Type B pancreatic cell (in vitro differentiated cells): ENCODE measurements at regions not wholly inside any gene's neighbourhood (a gene's known extent, or its start where the extent isn't known, plus 50 kb on each side); places are given as distances from the start of the nearest gene placed in this dataset.
A peak's percentile ranks its signal among the peaks of the same experiment; 100 is the strongest.

ENCODE experiments used
- DNase-seq: peaks from one replicate; pipeline ENCODE4 v3.0.0; 2021; ENCODE audit warnings: mixed read lengths; ENCODE audit not compliant: unreplicated experiment; ENCODE audit errors: extremely low spot score
- H3K27ac Mint-ChIP-seq: 2 replicates; pipeline ENCODE4 v1.8.0; 2021; ENCODE audit warnings: mild to moderate bottlenecking, mixed read lengths
- H3K27me3 Mint-ChIP-seq: 2 replicates; pipeline ENCODE4 v1.8.0; 2021; ENCODE audit warnings: mixed read lengths
- H3K36me3 Mint-ChIP-seq: 2 replicates; pipeline ENCODE4 v1.8.0; 2021; ENCODE audit warnings: mixed read lengths
- H3K4me1 Mint-ChIP-seq: one replicate; pipeline ENCODE4 v1.8.0; 2021; ENCODE audit warnings: mixed read lengths; ENCODE audit not compliant: unreplicated experiment
- H3K4me3 Mint-ChIP-seq: 2 replicates; pipeline ENCODE4 v1.8.0; 2021; ENCODE audit warnings: mild to moderate bottlenecking, mixed read lengths
- H3K9me3 Mint-ChIP-seq: 2 replicates; pipeline ENCODE4 v1.8.0; 2021; ENCODE audit warnings: mixed read lengths
- CTCF ChIP-seq: fragments of 200-600 bp; sonication (generic); conservative IDR thresholded peaks from 2 replicates; pipeline ENCODE4 v1.5.0; 2021; ENCODE audit warnings: antibody characterized with exemption, mild to moderate bottlenecking

DNA sequence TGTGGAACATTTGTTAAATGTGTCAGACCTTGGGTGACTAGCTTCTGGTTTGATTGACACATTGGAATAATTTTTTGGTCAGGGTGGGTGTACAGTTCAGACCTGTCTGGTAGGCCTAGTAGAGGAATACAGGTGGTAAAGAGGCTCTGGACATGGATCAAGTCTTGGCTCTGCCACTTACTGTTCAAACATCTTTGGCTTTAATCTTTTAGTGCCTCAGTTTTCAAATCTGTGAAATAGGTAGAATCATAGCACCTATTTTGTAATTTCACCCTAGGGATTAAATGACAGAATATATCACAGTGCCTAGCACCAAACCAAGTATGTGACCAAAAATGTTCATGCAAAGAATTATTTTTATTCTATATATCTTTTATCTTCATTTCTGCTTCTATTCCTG lies 340.4 kb downstream of the RPS6KC1 start:
- H3K4me1 Mint-ChIP-seq, result peaks cover 3% of the 10 kb centered on the region
- no peaks in the 10 kb centered on the region for H3K36me3 Mint-ChIP-seq
- H3K9me3 Mint-ChIP-seq, result no peaks in the 10 kb centered on the region
- H3K27me3 Mint-ChIP-seq, result no peaks in the 10 kb centered on the region
- H3K27ac Mint-ChIP-seq, result no peak overlapping the region
- no peak overlapping the region for H3K4me3 Mint-ChIP-seq
- DNase-seq, result no peak
- no peak for TF ChIP-seq CTCF

GRCh38 chr1:213393860-213394259 lies 342.8 kb downstream of the RPS6KC1 start:
- Mint-ChIP-seq H3K36me3 (no peaks in the 10 kb centered on the region), H3K4me3 (no peak overlapping the region), H3K9me3 (peaks cover 4% of the 10 kb centered on the region), H3K27ac (no peak overlapping the region), H3K4me1 (peaks cover 3% of the 10 kb centered on the region), H3K27me3 (no peaks in the 10 kb centered on the region)
- TF ChIP-seq CTCF, result no peak
- DNase-seq, result no peak

DNA sequence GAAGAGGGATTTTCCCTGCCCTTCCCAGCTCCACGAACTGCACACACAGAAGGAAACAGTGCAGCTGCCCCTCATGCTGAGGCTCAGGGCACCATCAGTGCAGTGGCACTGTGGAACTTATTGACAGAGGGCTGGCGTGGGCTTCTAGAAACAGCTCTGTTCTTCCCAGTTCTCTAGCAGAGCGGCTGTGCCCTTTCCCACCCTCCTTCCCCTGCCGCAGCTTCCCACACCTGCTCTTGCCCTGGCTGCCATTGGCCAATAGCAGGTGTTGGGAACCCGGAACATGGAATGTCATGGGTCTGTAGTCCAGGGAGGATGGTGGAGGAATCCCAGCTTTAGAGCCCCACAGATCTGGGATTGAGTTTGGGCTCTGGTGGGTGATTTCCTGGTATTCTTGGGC lies 343.8 kb downstream of the RPS6KC1 start:
- H3K9me3 Mint-ChIP-seq, result peaks cover 4% of the 10 kb centered on the region
- H3K36me3 Mint-ChIP-seq, result no peaks in the 10 kb centered on the region
- no peak overlapping the region for H3K27ac Mint-ChIP-seq

DNA sequence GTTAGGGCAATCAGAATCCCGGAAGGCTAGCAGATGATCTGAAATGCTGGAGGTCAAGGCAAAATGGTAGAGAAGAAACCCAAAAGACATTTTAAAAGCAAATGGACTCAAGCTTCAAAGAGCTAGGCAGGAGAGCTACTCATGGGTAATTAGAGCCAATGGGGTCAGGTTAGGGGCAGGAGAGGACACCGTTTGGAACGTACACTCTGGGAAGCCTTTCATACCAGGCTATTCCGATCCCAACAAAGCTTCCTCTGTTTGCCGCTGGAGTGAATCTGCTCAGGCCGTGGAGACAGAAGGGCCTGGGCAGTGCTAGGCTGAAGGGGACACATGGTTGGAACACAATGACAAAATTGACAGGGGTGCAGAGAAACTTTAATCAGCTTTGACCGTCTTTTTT lies 346.6 kb downstream of the RPS6KC1 start:
- no peak overlapping the region for H3K27ac Mint-ChIP-seq
- no peak for TF ChIP-seq CTCF
- peaks cover 7% of the 10 kb centered on the region for H3K9me3 Mint-ChIP-seq
- no peak for DNase-seq
- no peaks in the 10 kb centered on the region for H3K27me3 Mint-ChIP-seq
- no peak overlapping the region for H3K4me3 Mint-ChIP-seq
- no peaks in the 10 kb centered on the region for H3K36me3 Mint-ChIP-seq
- no peaks in the 10 kb centered on the region for H3K4me1 Mint-ChIP-seq

More for the DNA sequence above, 343.8 kb downstream of the RPS6KC1 start:
- Mint-ChIP-seq H3K27me3 (no peaks in the 10 kb centered on the region), H3K4me3 (no peak overlapping the region), H3K4me1 (peaks cover 3% of the 10 kb centered on the region)
- no peak for TF ChIP-seq CTCF
- no peak for DNase-seq

- Mint-ChIP-seq H3K36me3 (no peaks in the 10 kb centered on the region), H3K27me3 (no peaks in the 10 kb centered on the region), H3K4me3 (peak overlapping the region; percentile 74), H3K4me1 (no peaks in the 10 kb centered on the region), H3K9me3 (peaks cover 8% of the 10 kb centered on the region), H3K27ac (peak overlapping the region; percentile 81)
- TF ChIP-seq CTCF, result no peak
- DNase-seq, result no peak
Observed at GRCh38 chr1:213399695-213400094, 348.7 kb downstream of the RPS6KC1 start.

DNA sequence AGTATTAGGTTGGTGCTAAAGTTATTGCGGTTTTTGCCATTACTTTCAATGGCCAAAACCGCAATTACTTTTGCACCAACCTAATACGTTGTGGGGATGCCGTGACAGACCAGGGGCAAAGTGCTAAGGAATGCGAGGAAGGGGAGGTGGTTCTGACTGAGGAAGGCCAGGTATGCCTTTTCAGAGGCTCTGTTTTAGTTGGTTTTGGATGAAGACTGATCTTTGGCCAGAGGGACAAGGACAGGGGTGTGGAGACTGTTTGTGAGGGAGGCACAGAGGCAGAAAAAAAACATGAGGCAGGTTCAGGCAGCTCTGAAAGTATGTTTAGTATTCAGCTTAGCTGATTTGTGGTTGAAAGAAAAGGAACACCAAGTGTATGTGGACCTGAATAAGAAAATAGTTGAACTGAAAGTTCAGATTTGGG lies 358.2 kb downstream of the RPS6KC1 start:
- no peaks in the 10 kb centered on the region for H3K9me3 Mint-ChIP-seq
- H3K36me3 Mint-ChIP-seq, result no peaks in the 10 kb centered on the region
- H3K4me1 Mint-ChIP-seq, result peaks cover 9% of the 10 kb centered on the region
- DNase-seq, result no peak
- H3K4me3 Mint-ChIP-seq, result no peak overlapping the region
- no peaks in the 10 kb centered on the region for H3K27me3 Mint-ChIP-seq
- H3K27ac Mint-ChIP-seq, result no peak overlapping the region
- no peak for TF ChIP-seq CTCF
